ENCODE measurements at regions not wholly inside any gene's neighbourhood (a gene's known extent, or its start where the extent isn't known, plus 50 kb on each side); places are given as distances from the start of the nearest gene placed in this dataset.

- Histone ChIP-seq H3K9ac (ENCODE audit: low read length) (no peak overlapping the region), H3K9me3 (replicated peaks; ENCODE audit: insufficient read depth, low read length) (no peaks in the 10 kb centered on the region), H3K79me2 (ENCODE audit: low read length) (no peaks in the 10 kb centered on the region), H3K4me1 (ENCODE audit: low read length) (no peaks in the 10 kb centered on the region), H4K20me1 (ENCODE audit: insufficient read depth, low read length) (no peaks in the 10 kb centered on the region), H2AFZ (ENCODE audit: low read length) (no peak overlapping the region), H3K4me3 (ENCODE audit: low read length) (no peak overlapping the region), H3K4me2 (ENCODE audit: low read depth, low read length) (no peak overlapping the region), H3K27ac (ENCODE audit: low read length) (no peak overlapping the region), H3K36me3 (replicated peaks; ENCODE audit: insufficient read depth, low read length) (no peaks in the 10 kb centered on the region), H3K9me2 (replicated peaks; ENCODE audit: insufficient read depth, low read length) (no peaks in the 10 kb centered on the region), H3K27me3 (replicated peaks; ENCODE audit: insufficient read depth, low read length) (no peaks in the 10 kb centered on the region; the same call in 1 of the 2 replicates), H3F3A (ENCODE audit: insufficient read depth, low read length) (no peaks in the 10 kb centered on the region)
- no peak for DNase-seq
- no peak for TF ChIP-seq EZH2phosphoT487 (IDR thresholded peaks at IDR 0.05; ENCODE audit: low read length)
- no peak for TF ChIP-seq EZH2 (optimal IDR thresholded peaks at IDR 0.05; ENCODE audit: low read depth, low read length)
- TF ChIP-seq, protein P1, sequence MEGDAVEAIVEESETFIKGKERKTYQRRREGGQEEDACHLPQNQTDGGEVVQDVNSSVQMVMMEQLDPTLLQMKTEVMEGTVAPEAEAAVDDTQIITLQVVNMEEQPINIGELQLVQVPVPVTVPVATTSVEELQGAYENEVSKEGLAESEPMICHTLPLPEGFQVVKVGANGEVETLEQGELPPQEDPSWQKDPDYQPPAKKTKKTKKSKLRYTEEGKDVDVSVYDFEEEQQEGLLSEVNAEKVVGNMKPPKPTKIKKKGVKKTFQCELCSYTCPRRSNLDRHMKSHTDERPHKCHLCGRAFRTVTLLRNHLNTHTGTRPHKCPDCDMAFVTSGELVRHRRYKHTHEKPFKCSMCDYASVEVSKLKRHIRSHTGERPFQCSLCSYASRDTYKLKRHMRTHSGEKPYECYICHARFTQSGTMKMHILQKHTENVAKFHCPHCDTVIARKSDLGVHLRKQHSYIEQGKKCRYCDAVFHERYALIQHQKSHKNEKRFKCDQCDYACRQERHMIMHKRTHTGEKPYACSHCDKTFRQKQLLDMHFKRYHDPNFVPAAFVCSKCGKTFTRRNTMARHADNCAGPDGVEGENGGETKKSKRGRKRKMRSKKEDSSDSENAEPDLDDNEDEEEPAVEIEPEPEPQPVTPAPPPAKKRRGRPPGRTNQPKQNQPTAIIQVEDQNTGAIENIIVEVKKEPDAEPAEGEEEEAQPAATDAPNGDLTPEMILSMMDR (IDR thresholded peaks at IDR 0.05; ENCODE audit: low read length), result no peak
These were observed 292.4 kb upstream of the TSHZ3 start for GRCh38 chr19:31641591-31641990.

- H3K27ac ChIP-seq (ENCODE audit: low read length), result no peak overlapping the region
- peak overlapping the region; percentile 15; the same call in 1 of the 2 replicates for H3K4me2 ChIP-seq (ENCODE audit: low read depth, low read length)
- no peaks in the 10 kb centered on the region for H3K9me3 ChIP-seq (replicated peaks; ENCODE audit: insufficient read depth, low read length)
- no peak overlapping the region for H3K4me3 ChIP-seq (ENCODE audit: low read length)
- no peaks in the 10 kb centered on the region for H3K79me2 ChIP-seq (ENCODE audit: low read length)
- TF ChIP-seq EZH2phosphoT487 (IDR thresholded peaks at IDR 0.05; ENCODE audit: low read length), result no peak
- TF ChIP-seq, protein P1 (IDR thresholded peaks at IDR 0.05; ENCODE audit: low read length), result no peak
- TF ChIP-seq EZH2 (optimal IDR thresholded peaks at IDR 0.05; ENCODE audit: low read depth, low read length), result no peak
- H3K9ac ChIP-seq (ENCODE audit: low read length), result peak overlapping the region; percentile 6; the same call in 1 of the 2 replicates
- no peak overlapping the region for H2AFZ ChIP-seq (ENCODE audit: low read length)
- peaks cover 9% of the 10 kb centered on the region; the same call in 1 of the 2 replicates for H3K27me3 ChIP-seq (replicated peaks; ENCODE audit: insufficient read depth, low read length)
- H3K36me3 ChIP-seq (replicated peaks; ENCODE audit: insufficient read depth, low read length), result no peaks in the 10 kb centered on the region
- peak; percentile 24 for DNase-seq
- H4K20me1 ChIP-seq (ENCODE audit: insufficient read depth, low read length), result no peaks in the 10 kb centered on the region
- H3F3A ChIP-seq (ENCODE audit: insufficient read depth, low read length), result no peaks in the 10 kb centered on the region
- H3K4me1 ChIP-seq (ENCODE audit: low read length), result no peaks in the 10 kb centered on the region
- no peaks in the 10 kb centered on the region for H3K9me2 ChIP-seq (replicated peaks; ENCODE audit: insufficient read depth, low read length)
These were observed 299.1 kb upstream of the TSHZ3 start for GRCh38 chr19:31648347-31648746.

- no peak overlapping the region for H3K27ac ChIP-seq (ENCODE audit: low read length)
- no peaks in the 10 kb centered on the region for H3K9me2 ChIP-seq (replicated peaks; ENCODE audit: insufficient read depth, low read length)
- H3K9me3 ChIP-seq (replicated peaks; ENCODE audit: insufficient read depth, low read length), result no peaks in the 10 kb centered on the region
- TF ChIP-seq, protein P1 (IDR thresholded peaks at IDR 0.05; ENCODE audit: low read length), result no peak
- TF ChIP-seq EZH2 (optimal IDR thresholded peaks at IDR 0.05; ENCODE audit: low read depth, low read length) (no peak), EZH2phosphoT487 (IDR thresholded peaks at IDR 0.05; ENCODE audit: low read length) (no peak)
- peaks cover 17% of the 10 kb centered on the region for H3K27me3 ChIP-seq (replicated peaks; ENCODE audit: insufficient read depth, low read length)
- H4K20me1 ChIP-seq (ENCODE audit: insufficient read depth, low read length), result no peaks in the 10 kb centered on the region
- no peaks in the 10 kb centered on the region for H3F3A ChIP-seq (ENCODE audit: insufficient read depth, low read length)
- H3K9ac ChIP-seq (ENCODE audit: low read length), result no peak overlapping the region
- no peaks in the 10 kb centered on the region for H3K36me3 ChIP-seq (replicated peaks; ENCODE audit: insufficient read depth, low read length)
- no peak overlapping the region for H2AFZ ChIP-seq (ENCODE audit: low read length)
- no peak for DNase-seq
- H3K4me2 ChIP-seq (ENCODE audit: low read depth, low read length), result no peak overlapping the region
- no peak overlapping the region for H3K4me3 ChIP-seq (ENCODE audit: low read length)
- H3K4me1 ChIP-seq (ENCODE audit: low read length), result no peaks in the 10 kb centered on the region
- no peaks in the 10 kb centered on the region for H3K79me2 ChIP-seq (ENCODE audit: low read length)
These were observed 307.3 kb upstream of the TSHZ3 start for GRCh38 chr19:31656507-31656906.

Measured in MM.1S (cell line).